ENCODE measurements at regions not wholly inside any gene's neighbourhood (a gene's known extent, or its start where the extent isn't known, plus 50 kb on each side); places are given as distances from the start of the nearest gene placed in this dataset.
"Not testable (repeated sequence)": the region's sequence is repeated elsewhere in the genome, so short reads cannot be mapped to it uniquely, and the experiment has no call there.

DNA sequence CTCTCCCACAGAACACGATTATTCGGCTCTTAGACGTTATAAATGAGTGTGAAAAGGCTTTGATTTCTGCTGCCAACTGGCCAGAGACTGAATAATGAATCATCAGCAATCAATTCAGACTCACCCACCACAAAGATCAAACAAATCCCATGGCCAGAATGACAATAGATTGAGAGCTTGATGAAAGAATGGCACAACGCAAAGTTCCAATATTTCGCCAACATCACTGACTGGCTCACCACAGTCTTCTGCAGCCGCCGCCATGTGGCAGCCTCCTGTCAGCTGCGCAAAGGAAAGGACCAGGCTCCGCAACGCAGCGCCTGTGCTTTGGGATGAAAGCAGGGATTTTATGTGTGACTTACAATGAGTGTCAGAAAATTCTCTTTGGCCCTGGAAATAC is 104.4 kb upstream of the SOX11 start:
- DNase-seq: no peak

DNA sequence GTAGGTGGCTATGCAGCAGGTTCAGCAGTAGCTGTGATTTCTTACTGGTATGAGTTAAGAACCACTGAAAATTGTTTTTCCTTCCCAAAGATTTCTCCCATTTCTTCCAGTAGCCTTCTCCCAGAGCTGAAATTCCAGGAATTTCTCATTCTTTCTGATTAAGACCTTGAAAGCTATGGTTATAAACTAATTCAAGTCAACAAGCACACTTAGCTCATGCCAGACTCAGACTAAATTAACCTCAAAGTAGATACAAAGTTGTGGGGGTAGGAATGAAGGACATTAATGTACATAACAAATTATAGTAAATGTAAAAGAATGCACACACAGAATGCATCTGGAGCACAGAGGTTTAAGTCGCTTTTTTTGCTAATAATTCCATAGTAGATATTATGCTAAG is 103.6 kb upstream of the SOX11 start:
- DNase-seq: no peak

DNA sequence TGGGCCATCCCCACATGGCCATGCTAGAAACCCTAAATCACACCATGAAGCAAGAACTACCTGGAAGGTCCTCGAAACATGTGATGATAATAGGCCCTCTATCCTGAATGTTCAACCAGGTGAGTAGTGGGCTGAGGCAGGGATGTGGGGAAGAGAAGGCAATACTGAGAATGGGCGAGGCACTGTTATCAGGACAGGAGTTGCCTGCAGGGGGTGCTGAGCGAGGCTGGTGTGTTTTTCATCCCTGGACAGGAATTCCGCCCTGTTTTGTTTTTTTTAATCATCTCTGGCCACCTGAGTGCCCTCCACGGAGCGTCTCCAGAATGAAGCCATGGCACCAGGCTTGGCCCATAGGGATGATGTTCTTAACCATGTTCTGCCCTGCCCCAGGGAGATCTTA is 103.0 kb upstream of the SOX11 start:
- no peak for DNase-seq

DNA sequence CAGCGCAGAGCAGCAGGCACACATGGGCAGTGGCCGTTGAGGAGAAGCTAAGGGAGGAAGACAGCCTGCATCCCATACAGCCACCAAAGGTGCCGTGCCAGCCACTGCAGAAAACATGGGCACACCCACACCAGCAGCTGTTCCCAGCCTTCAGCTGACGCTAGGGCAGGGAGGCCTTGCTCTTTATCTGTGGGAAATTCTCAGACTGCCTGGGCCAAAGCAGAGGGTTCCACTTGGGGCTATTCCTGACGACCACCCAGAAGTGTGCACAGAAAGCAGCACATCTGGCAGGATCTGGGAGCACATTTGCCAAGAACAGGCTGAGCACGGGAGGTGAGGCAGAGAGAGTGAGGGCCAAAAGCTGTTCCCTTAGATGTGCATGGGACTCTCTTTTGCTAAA is 101.3 kb upstream of the SOX11 start:
- no peak for DNase-seq

DNA sequence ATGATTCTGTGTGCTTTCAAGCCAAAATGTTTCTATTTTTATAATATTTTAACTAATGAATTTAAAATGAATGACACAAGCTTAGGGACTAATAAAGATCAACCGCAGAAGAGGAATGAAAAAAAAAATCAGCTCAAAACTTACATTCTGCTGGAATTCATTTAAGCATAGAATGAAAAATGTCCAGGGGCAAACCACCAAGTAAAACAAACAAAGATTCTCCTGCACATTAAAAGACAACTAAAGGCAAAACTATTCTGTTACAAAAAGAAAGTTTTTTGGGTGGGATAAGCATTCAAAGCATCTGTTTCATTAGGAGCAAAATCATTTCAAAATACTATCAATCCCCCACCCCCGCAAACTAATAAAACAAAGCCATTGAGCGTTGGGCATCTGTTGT is 99.3 kb upstream of the SOX11 start:
- DNase-seq: no peak

DNA sequence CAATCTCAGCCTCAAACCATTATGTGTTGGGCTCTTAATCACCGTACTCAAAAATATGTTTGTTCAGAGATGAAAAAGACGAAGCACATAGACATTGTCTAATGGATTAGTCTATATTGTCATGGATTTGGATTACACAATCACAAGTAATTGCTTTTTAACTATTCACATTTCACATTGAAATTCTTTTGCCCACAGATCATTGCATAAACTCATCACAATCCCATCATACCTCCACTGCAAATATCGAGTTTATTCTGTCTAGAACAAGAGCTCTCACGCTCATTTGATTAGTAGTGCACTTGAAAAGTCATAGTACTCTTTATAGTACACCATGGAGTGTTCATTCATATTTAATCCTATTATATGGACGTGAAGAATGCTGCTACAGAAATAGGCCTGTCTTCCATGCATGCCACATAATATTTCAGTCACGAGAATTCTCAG is 97.9 kb upstream of the SOX11 start:
- DNase-seq: no peak

DNA sequence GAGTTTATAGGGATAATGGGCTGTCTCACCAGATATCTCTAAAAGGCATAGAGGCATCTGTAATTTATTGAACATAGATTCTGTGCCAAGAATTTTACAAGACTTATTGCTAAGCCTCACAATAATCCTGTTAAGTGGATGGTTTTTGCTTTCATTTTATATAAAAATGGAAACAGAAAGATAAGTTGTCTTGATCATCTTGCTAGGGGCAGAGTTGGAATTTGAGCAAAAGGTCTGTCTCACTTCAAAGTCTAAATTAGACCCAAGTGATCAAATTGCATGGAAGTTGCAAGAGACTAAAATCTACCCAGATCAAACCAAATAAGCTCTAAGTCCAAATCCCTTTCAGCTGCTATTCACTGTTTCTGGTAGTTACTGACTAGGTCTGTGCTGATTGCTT is 95.3 kb upstream of the SOX11 start:
- no peak for DNase-seq

DNA sequence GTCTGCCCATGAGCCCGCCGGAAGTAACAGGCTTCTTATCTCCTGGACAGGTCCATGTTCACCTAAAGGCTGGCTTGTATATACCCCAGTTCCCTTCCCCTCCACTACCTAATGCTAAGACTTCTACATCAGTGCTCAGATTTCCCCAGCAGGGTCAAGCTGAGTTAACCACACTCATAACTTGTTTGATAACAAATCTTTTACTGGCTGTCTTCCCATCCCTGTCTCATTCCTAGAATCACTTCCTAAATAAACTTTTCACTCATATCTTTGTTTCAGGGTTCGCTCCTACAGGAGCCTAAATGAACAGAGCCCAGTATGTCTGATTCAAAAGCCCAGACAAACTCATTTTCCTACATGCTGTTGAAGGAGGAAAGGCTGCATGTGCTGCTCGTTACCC is 94.0 kb upstream of the SOX11 start:
- DNase-seq: no peak

DNA sequence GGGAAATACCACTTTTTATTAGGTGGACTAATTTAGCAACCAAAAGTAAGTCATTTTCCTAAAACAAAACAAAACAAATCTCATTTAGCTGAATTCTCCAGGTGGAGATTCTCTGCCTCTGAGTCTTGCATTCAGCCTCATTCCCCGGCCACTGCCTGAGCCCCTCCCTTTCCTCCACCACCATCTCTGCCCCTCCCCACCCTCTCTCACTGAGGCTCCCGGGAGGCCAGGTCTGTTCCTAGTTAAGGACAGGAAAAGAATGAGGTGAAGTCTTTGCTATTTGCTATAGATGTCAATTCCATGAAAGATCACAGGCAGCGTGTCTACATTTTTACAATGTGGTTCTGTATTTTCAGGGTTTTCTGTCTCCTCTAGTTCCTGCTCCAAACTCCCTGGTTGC is 83.0 kb upstream of the SOX11 start:
- DNase-seq: no peak

DNA sequence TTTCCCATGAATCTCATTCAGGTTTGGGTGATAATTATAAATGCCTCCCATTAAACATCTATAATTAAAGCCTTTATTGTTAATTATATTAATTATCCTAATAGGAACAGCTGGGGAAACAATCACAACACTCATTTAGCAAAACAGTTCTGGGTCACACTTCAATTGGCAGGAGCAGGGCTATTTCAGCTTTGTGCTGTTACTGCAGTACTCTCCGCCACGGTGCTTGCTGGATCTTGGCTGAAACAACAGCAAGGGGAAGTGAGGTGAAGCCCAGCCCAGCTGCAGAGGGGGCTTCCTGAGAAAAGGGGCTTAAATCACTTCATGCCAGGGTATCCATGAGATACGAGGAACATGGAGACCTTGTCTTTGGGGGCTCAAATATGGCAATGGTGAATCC is 79.5 kb upstream of the SOX11 start:
- DNase-seq: no peak

DNA sequence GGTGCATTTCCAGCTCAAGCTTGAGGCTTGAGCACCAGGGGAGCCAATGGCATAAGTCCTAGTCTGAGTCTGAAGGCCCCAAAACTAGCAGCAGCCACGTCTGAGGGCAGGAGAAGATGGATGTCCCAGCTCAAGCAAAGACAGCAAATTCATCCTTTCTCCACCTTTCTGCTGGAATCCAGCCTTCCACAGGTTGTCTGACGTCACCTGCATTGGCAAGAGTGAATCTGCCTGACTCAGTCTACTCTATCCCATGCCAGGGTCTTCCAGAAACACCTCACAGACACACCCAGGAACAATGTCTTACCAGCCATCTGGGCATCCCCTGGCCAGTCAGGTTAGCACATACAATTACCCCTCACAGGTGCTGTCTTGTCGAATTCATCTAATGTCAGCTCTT is 76.2 kb upstream of the SOX11 start:
- DNase-seq: no peak

DNA sequence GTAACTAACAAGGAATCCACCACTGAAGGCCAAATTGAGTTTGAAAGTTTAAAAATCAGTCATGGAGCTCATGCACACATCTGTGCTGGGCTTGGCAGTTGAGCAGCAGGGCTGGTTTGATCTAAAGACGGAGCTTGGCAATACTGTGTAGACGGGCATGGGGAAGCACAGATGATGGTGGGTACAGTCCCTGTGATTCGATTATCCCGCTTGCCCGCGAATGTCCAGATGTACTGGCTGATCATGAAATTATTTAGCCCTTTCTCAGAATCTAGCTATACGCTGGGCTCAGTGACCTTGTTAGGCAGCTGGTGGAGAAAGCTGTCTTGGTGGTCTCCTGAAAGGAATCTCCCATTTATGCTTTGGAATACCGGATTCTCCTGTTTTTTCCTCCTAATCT is 74.8 kb upstream of the SOX11 start:
- no peak for DNase-seq

DNA sequence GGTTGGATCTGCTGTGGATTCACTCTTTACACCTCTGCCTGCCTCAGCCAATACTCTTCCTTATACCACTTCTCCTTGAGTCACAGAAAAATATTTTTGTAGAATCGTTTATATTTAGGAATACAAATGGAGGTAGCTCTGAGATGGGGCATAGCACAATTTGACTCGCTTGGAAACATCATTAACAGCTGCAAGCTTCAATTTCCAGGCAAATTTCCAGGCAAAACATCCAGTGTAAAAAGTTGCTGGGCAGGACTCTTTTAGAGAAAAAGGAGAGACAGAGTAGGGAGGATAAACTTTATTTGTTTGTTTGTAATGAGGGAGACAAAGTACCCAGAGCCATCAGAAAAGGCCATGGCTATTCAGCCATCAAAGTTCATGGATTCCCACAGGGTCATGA is 74.4 kb upstream of the SOX11 start:
- DNase-seq: no peak

DNA sequence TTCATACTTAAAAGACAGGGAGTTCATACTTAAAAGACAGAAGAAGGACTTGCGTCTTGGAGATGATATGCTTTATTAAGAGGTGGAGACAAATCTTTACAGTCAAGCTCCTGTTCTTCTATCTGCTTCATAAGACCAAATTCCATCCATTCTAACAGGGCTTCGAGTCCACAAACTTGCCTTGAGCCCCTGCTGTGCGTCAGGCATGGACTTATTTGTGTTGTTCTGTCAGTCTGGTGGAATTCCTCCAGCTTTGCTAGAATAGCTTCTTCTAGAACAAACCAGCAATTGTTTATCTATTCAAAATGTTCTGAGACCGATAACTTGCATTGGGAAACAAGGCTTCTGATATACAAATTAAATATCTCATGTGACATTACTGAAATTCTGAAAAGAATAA is 73.9 kb upstream of the SOX11 start:
- no peak for DNase-seq

DNA sequence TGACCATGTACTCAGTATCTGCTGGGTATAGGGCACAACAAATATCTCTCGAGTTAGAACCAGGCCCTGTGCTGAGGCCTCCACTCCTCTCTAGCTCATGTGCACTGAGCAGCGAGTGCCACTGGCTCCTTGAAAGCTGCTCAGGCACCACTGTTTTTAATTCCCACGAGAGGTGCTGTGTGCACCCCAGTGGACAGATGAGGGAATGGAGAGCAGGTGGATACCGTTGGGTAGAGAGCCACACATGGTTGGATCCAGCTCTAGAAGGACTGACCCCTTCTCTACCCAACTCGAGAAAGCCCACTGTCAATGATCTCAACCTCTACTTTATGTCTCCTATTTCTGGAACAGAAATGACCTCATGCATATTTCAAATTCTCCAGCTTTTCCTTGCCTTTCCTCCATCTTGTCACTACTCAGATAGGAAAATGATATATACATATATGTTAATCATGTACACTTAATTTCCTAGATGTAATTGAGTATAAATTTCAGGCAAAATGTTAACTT is 66.6 kb upstream of the SOX11 start:
- DNase-seq: not testable (repeated sequence)

DNA sequence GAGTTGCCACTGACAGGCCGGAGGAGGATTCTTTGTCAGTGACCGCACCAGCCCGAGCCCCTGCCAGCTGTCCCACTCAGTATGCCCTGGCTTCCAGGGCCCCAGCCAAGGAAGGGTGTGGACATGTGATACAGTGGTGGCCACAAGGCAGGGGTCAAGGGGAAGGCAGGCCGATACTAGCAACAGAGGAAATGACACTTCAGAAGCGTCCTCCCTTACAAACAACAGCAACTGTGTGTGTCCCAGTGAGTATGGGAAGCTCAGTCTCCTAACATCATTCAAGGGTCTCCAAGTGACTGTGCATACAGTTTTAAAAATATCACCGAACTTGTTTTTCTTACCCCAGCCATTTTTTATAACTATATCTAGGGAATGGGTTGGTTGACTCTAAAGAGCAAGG is 63.7 kb upstream of the SOX11 start:
- DNase-seq: not testable (repeated sequence)

DNA sequence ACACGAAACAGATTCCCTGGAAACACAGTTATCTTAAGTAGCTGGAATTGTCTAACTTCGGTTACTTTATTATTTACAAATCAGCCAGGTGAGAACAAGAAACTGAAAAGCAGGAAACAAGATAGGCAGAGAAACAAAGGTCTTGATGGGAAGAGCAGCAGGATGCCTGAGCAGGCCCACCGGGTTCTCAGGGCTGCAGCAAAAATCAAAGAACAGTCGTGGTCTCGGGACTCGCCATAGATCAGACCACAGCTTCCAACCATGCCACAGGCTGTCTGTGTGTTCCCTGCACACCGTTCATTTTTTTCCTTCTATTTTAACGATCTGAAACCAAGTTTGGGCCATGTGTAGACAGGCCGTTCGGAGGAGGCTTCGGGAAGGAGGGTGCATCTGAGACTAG is 62.7 kb upstream of the SOX11 start:
- peak; percentile 34 for DNase-seq

DNA sequence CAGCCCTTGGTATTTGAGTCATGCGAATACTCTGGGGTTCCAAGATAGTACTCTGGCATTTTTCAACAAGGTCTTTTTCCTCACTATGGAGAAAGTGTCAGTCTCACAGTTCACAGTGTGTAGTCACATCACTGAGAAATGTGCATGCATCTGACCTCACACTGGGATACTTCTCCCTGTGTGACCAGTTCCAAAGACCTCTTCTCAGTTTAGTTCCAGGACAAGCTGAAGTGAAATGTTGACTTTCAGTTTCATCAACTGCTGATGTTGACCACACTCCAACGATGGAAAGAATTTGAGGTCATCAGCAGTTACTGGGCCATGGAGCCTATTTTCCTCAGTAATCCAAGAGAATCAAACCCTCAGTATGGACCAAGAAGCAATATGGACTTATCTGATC is 55.1 kb upstream of the SOX11 start:
- DNase-seq: not testable (repeated sequence)

Measured in NCI-H2171 treated with DMSO at 0.1 percent for 48 hours (cell line).